ENCODE measurements at regions not wholly inside any gene's neighbourhood (a gene's known extent, or its start where the extent isn't known, plus 50 kb on each side); places are given as distances from the start of the nearest gene placed in this dataset.
"Not testable (repeated sequence)": the region's sequence is repeated elsewhere in the genome, so short reads cannot be mapped to it uniquely, and the experiment has no call there.

- H3K36me3 Mint-ChIP-seq; H3K9me3 Mint-ChIP-seq; ATAC-seq (ENCODE audit: low read depth); H3K4me3 Mint-ChIP-seq; H3K27me3 Mint-ChIP-seq; H3K4me1 Mint-ChIP-seq; H3K27ac Mint-ChIP-seq; DNase-seq (ENCODE audit: low spot score in 2 of 2): not testable (repeated sequence)
Measured at GRCh38 chr5:177941386-177941785, 54.7 kb downstream of the PROP1 start.

- peak; percentile 20 for ATAC-seq (ENCODE audit: low read depth)
- not testable (repeated sequence) for H3K36me3 Mint-ChIP-seq; H3K4me1 Mint-ChIP-seq; DNase-seq (ENCODE audit: low spot score in 2 of 2); H3K27me3 Mint-ChIP-seq; H3K27ac Mint-ChIP-seq; H3K9me3 Mint-ChIP-seq
- H3K4me3 Mint-ChIP-seq, result peak overlapping the region; percentile 65
Measured at GRCh38 chr5:177939246-177940171, 56.5 kb downstream of the PROP1 start.

DNA sequence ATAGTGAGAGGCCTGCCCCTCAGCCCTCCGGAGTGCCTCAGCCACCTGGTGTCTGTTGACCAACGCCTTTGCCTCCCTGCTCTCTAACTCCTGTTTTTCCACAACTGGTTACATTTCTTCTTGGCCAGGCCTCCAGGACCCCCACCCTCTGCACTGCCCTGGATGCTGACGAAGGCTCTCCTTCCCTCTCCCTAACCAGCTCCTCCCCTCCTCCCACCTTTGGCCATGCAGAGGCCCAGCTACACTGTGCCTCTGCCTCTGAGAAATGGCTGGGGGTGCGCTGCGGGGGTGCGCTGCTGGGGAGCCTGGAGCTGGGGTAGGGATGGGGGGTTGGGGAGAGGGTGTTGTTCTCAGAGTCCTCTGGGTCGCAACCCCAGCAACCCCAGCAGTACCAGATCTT lies 57.3 kb downstream of the PROP1 start:
- H3K36me3 Mint-ChIP-seq; H3K4me1 Mint-ChIP-seq; H3K4me3 Mint-ChIP-seq; H3K27ac Mint-ChIP-seq; H3K9me3 Mint-ChIP-seq; ATAC-seq (ENCODE audit: low read depth); DNase-seq (ENCODE audit: low spot score in 2 of 2); H3K27me3 Mint-ChIP-seq: not testable (repeated sequence)

GRCh38 chr5:177934233-177934632 lies 61.8 kb downstream of the PROP1 start:
- peak; percentile 55 for ATAC-seq (ENCODE audit: low read depth)
- H3K4me3 Mint-ChIP-seq; H3K4me1 Mint-ChIP-seq; H3K36me3 Mint-ChIP-seq; H3K9me3 Mint-ChIP-seq; DNase-seq (ENCODE audit: low spot score in 2 of 2); H3K27me3 Mint-ChIP-seq; H3K27ac Mint-ChIP-seq: not testable (repeated sequence)

DNA sequence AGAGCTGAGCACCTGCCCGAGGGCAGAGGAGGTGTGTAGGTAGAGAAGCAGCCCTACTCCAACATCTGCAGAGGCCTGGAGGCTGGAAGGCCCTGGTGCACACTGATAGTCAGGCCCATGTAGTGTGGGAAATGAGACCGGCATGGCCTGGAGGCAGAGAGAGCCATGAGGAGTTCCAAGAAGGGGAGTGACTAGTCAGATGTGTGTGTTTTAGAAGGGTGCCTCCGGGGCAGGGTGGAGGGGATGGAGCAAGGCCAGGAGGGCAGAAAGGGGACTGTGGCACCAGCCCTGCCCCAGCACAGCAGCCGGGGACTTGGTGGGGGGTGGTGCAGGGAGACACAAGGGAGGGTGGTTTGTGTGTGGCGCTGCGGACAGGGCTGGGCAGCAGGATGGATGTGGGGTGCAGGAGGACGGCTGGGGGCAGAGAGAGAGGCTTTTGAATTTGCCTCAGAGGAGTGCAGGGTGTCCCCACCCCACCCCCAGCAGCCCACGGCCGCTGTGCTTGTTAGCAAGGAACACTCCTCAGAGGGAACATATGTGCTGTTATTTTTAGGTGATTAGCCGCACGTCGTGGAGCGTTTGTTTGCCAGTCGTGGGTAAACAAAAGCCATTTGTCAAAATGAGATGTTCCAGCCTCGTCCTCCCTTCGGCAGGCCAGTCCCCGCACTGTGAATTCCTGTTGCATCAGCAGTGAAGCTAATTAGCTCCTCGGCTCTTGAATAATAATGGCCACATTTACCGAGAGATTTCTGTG lies 65.6 kb downstream of the PROP1 start:
- H3K9me3 Mint-ChIP-seq; ATAC-seq (ENCODE audit: low read depth); H3K4me1 Mint-ChIP-seq; H3K36me3 Mint-ChIP-seq; H3K27me3 Mint-ChIP-seq; DNase-seq (ENCODE audit: low spot score in 2 of 2); H3K4me3 Mint-ChIP-seq; H3K27ac Mint-ChIP-seq: not testable (repeated sequence)

- ATAC-seq (ENCODE audit: low read depth); H3K36me3 Mint-ChIP-seq; H3K4me3 Mint-ChIP-seq: not testable (repeated sequence)
Measured at GRCh38 chr5:177929618-177930017, 66.4 kb downstream of the PROP1 start.

GRCh38 chr5:177927500-177927899 lies 68.5 kb downstream of the PROP1 start:
- H3K36me3 Mint-ChIP-seq; H3K4me1 Mint-ChIP-seq; DNase-seq (ENCODE audit: low spot score in 2 of 2); H3K9me3 Mint-ChIP-seq; H3K27me3 Mint-ChIP-seq; H3K27ac Mint-ChIP-seq; H3K4me3 Mint-ChIP-seq; ATAC-seq (ENCODE audit: low read depth): not testable (repeated sequence)

More at GRCh38 chr5:177929618-177930017, 66.4 kb downstream of the PROP1 start:
- DNase-seq (ENCODE audit: low spot score in 2 of 2); H3K27me3 Mint-ChIP-seq; H3K4me1 Mint-ChIP-seq; H3K9me3 Mint-ChIP-seq; H3K27ac Mint-ChIP-seq: not testable (repeated sequence)

DNA sequence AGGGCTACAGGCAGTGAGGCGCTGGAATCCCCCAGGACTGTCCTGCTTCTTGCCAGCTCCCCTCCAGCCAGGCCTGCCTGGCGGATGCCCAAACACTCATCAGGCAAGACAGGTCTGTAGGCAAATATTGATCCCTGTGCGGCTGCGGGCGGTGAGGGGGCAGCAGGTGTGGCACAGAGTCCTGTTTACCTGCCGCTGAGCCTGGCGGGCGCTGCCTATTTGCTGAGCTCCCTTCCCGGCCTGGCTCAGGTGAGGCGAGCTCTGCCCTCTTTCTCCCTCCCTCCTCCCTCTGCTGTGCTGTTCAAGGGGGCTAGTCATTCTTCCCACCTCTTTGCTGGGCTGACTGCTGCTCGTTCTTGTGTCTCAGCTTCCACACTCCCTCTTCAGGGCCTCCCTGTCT lies 71.5 kb downstream of the PROP1 start:
- not testable (repeated sequence) for H3K4me3 Mint-ChIP-seq; ATAC-seq (ENCODE audit: low read depth); H3K9me3 Mint-ChIP-seq; H3K27me3 Mint-ChIP-seq; H3K4me1 Mint-ChIP-seq; H3K36me3 Mint-ChIP-seq; H3K27ac Mint-ChIP-seq; DNase-seq (ENCODE audit: low spot score in 2 of 2)

DNA sequence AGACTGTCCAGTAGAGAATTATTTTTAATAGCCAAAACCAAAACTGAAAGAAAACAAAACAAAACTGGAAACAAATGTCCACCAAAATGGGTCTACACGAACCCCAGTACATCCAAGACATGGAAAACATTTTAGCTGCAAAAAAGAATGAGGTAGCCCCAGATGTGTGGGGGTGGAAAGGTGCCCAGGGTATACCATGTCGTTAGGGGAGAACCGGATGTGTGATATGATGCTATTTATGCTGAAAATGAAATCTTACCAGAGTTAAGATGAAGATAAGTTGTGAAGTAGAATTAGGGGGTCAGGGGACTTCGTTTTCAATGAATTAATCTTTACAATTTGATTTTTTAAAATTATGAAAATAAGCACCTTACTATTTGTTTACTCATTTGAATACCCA lies 72.2 kb downstream of the PROP1 start:
- not testable (repeated sequence) for H3K27me3 Mint-ChIP-seq; H3K36me3 Mint-ChIP-seq; H3K4me1 Mint-ChIP-seq; H3K4me3 Mint-ChIP-seq; DNase-seq (ENCODE audit: low spot score in 2 of 2); H3K27ac Mint-ChIP-seq; H3K9me3 Mint-ChIP-seq; ATAC-seq (ENCODE audit: low read depth)

GRCh38 chr5:177923189-177923588 lies 72.9 kb downstream of the PROP1 start:
- not testable (repeated sequence) for H3K36me3 Mint-ChIP-seq; H3K4me1 Mint-ChIP-seq; H3K4me3 Mint-ChIP-seq; H3K9me3 Mint-ChIP-seq; DNase-seq (ENCODE audit: low spot score in 2 of 2); ATAC-seq (ENCODE audit: low read depth); H3K27me3 Mint-ChIP-seq; H3K27ac Mint-ChIP-seq

DNA sequence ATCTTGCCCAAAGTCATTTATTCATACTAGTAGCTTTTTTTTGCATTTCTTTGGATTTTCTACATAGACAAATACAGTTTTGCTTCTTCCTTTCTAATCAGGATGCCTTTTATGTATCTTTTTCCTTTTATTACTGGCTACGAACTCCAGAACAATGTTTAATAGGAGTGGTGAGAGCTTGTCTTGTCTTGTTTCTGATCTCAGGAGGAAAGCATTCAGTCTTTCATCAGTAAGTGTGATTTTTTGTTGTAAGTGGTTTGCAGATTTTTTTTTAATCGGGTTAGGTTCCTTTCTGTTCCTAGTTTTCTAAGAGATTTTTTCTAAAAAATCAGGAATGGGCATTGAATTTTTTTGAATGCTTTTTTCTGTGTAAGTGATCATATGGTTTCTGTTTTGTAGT lies 86.8 kb downstream of the PROP1 start:
- H3K27ac Mint-ChIP-seq; DNase-seq (ENCODE audit: low spot score in 2 of 2); ATAC-seq (ENCODE audit: low read depth); H3K9me3 Mint-ChIP-seq; H3K27me3 Mint-ChIP-seq; H3K4me3 Mint-ChIP-seq; H3K4me1 Mint-ChIP-seq; H3K36me3 Mint-ChIP-seq: not testable (repeated sequence)

- H3K36me3 Mint-ChIP-seq; H3K9me3 Mint-ChIP-seq; H3K27me3 Mint-ChIP-seq; ATAC-seq (ENCODE audit: low read depth); H3K4me3 Mint-ChIP-seq; H3K4me1 Mint-ChIP-seq; H3K27ac Mint-ChIP-seq; DNase-seq (ENCODE audit: low spot score in 2 of 2): not testable (repeated sequence)
Measured at GRCh38 chr5:177902806-177903205, 93.2 kb downstream of the PROP1 start.

- H3K4me3 Mint-ChIP-seq; H3K27ac Mint-ChIP-seq; H3K27me3 Mint-ChIP-seq; DNase-seq (ENCODE audit: low spot score in 2 of 2); H3K36me3 Mint-ChIP-seq; ATAC-seq (ENCODE audit: low read depth); H3K9me3 Mint-ChIP-seq; H3K4me1 Mint-ChIP-seq: not testable (repeated sequence)
Measured at GRCh38 chr5:177900066-177900465, 96.0 kb downstream of the PROP1 start.

- not testable (repeated sequence) for H3K9me3 Mint-ChIP-seq; H3K36me3 Mint-ChIP-seq; H3K4me3 Mint-ChIP-seq; H3K27ac Mint-ChIP-seq; H3K27me3 Mint-ChIP-seq; H3K4me1 Mint-ChIP-seq; DNase-seq (ENCODE audit: low spot score in 2 of 2); ATAC-seq (ENCODE audit: low read depth)
Measured at GRCh38 chr5:177894681-177895453, 101.2 kb downstream of the PROP1 start.

Data from memory B cell (primary cell).